ENCODE measurements at regions not wholly inside any gene's neighbourhood (a gene's known extent, or its start where the extent isn't known, plus 50 kb on each side); places are given as distances from the start of the nearest gene placed in this dataset.
"Not testable (repeated sequence)": the region's sequence is repeated elsewhere in the genome, so short reads cannot be mapped to it uniquely, and the experiment has no call there.

DNA sequence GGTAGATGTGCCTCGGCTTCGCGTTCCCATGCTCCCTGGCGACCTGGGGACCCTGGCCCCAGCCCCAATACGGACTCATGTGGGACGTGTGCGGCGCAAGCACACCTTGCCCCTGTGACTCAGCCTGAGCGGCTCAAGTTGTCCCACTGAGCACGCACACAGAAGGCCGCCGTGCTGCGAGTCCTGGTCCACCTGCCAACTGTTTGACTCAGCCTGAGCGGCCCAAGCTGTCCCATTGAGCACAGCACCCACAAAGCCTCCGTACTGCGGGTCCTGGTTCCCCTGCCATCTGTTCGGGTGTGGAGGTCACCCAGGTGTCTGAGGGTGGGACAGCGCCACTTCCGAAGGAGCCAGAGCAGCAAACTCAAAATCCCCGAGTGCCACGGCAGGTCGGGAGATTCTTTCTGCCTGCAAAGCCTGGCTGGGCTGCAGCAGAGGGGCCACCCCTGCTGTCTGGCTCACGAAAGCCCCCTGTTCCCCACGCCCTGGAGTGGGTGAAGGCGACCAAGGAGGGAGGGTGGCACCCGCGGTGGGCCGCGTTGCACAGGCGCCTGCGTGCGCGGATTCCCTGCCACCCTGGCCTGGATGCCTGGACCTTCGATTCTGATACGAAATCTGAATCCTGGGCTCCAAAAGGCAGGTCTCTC is 362.6 kb upstream of the DEFB115 start:
- not testable (repeated sequence) for DNase-seq (ENCODE audit: extremely low read depth in 1 of 11, low read depth in 9 of 11, low spot score in 4 of 11)

DNA sequence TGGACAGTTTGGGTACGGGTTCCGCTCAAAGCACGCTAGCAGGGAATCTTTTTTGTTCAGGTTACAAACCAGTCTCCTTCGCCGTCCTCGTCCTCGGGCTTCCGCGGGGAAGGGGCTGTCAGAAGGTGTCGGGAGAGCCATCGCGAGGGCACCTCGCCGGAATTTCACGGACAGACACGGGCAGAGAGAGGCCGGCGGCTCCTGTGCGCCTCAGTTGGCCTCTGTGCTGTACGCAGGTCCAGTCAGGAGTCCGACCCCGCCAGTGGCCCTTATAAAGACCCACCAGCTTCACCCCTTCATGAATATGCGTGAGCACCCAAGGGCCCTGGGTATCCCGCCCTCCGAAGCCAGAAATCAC is 362.1 kb upstream of the DEFB115 start:
- DNase-seq (ENCODE audit: extremely low read depth in 1 of 11, low read depth in 9 of 11, low spot score in 4 of 11) = not testable (repeated sequence)

DNA sequence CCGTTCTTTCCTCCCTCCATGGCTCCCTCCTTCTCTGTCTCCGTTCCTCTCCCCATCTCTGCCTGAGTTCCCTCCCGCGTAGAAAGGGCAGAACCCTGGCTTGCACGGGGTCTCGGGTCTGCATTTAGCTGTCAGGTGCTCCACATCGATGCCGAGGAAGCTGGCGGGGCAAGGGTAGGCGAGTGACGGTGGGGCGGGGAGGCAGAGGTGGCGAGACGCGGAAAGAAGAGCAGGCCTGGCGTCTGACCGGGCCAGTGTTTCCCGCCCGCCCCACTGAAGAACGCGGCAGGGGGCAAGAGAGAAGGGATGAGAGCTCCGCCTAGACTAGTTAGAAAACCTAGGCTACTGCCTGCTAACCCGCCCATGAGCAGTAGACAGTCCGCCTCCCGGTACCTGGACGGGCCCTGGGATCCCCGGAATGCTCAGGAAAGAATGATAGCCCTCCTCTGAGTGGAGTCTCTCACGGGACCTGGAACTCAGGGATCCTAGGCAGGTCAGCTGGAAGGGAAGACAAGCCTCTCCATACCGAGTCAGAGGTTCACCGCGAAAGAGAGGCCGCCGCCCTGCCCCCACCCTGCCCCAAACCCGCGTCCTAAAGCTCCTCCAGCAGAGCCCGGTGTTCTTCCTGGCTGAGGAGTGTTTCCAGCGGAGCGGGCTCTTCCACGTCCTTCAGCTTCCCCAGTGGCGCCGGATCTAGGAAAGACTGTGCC is 357.9 kb upstream of the DEFB115 start:
- not testable (repeated sequence) for DNase-seq (ENCODE audit: extremely low read depth in 1 of 11, low read depth in 9 of 11, low spot score in 4 of 11)

DNA sequence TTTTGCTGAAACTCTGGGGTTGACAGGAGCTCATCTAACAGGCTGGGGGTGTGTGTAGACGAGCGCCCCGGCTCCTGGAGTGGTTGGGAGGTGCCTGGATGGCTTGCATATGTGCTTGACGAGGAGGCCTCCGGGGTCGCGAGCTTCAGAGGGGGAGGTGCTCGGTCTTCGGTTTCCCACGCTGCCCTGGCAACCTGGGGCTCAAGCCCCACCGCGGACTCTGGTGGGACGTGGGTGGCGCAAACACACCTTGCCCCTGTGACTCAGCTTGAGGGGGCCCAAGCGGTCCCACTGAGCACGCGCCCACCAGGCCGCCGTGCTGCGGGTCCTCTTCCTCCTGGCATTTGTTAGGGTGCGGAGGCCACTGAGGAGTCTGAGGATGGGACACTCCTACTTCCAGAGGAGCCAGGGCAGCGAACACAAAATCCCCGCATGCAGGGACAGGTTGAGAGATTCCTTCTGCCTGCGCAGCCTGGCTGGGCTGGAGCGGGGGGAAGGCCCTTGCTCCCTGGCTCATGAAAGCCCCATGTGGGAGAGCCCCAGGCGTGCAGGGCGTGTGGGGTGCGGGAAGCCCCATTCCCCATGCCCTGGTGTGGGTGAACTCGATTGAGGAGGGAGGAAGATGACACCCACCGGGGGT is 357.3 kb upstream of the DEFB115 start:
- DNase-seq (ENCODE audit: extremely low read depth in 1 of 11, low read depth in 9 of 11, low spot score in 4 of 11) = not testable (repeated sequence)

DNA sequence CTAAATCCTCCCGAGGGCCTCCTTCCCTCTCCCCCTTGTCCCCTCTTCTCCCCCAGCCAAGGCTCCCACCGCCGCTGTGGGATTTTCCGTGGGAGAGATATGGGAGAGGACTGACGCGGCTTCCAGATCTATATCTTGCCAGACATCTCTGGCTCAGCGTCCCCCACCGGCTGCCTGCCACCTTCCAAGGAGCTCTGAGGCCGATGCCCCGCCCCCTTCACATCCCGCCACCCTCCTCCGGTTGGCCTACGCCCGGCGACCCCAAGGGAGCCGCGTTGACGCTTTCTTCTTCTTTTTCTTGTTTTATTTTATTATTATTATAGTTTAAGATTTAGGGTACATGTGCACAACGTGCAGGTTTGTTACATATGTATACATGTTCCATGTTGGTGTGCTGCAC is 352.2 kb upstream of the DEFB115 start:
- not testable (repeated sequence) for DNase-seq (ENCODE audit: extremely low read depth in 1 of 11, low read depth in 9 of 11, low spot score in 4 of 11)

DNA sequence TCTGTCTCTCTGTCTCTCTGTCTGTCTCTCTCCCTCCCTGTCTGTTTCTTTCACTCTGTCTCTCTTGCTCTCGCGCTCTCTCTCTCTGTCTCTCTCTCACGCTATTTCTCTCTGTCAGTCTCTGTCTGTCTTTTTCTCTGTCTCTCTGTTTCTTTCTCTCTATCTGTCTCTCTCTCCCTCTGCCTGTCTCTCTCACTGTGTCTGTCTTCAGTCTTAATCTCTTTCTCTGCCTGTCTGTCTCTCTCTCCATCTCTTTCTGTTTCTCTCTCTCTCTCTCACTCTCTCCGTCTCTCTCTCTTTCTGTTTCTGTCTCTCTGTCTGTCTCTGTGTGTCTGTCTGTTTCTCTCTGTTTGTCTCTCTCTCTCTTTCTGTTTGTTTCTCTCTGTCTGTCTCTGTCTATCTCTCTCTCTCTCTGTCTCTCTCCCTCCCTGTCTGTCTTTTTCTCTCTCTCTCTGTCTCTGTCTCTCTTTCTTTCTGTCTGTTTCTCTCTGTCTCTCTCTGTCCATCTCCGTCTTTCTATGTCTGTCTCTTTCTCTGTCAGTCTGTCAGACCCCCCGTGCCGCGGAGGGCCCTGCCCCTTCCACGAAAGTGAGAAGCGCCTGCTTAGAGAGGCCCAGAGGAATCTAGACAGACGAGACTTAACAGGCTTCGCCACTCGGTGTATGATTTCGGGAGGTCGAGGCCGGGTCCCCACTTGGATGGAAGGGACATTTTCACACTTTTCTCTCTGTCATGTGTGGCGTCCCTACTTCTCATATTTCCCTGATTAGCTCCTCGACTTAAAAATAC is 346.3 kb upstream of the DEFB115 start:
- DNase-seq (ENCODE audit: extremely low read depth in 1 of 11, low read depth in 9 of 11, low spot score in 4 of 11) = no peak

DNA sequence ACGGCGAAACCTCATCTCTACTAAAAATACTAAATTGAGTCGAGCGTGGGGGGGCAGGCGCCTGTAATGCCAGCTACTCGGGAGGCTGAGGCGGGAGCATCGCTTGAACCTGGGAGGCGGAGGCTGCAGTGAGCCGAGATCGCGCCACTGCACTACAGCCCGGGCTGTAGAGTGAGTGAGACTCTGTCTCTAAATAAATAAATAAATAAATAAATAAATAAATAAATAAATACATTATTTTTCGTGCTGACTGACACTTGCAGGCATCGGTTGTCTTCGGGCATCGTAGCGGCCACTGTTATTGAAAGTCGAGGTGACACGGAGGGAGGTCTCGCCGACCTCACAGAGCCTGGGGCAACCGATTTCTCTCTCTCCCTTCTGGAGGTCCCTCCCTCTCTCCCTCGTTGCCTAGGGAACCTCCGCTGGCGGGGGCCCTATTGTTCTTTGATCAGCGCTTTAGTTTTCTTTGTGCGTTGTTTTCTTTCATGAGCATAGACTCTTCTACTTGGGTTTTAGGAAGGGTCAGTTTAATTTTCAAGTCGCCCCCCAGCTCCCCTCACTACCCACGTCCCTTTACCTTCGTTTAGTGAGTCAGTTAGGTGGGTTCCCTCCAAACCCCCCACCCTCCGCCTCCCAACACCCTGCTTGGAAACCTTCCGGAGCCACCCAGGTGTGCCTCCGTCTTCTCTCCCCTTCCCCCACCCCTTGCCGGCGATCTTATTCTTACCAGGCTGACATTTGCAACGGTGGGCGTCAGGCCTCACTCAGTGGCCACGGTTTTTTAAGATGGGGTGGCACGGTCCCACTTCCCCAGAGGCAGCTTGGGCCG is 345.4 kb upstream of the DEFB115 start:
- not testable (repeated sequence) for DNase-seq (ENCODE audit: extremely low read depth in 1 of 11, low read depth in 9 of 11, low spot score in 4 of 11)

DNA sequence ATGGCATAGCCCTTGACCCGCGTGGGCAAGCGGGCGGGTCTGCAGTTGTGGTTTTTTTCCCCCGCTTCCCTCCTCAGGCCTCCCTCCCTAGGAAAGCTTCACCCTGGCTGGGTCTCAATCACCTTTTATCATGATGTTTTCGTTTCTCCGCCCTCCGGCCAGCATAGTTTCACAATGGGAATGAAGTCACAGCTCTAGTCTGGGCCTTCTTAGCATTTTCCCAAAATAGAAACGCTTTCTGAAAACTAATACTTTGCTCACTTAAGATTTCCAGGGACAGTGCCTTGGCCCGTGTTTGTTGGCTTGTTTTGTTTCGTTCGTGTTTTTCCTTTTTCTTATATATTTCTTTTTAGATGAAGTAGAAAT is 344.8 kb upstream of the DEFB115 start:
- DNase-seq (ENCODE audit: extremely low read depth in 1 of 11, low read depth in 9 of 11, low spot score in 4 of 11) = not testable (repeated sequence)

DNA sequence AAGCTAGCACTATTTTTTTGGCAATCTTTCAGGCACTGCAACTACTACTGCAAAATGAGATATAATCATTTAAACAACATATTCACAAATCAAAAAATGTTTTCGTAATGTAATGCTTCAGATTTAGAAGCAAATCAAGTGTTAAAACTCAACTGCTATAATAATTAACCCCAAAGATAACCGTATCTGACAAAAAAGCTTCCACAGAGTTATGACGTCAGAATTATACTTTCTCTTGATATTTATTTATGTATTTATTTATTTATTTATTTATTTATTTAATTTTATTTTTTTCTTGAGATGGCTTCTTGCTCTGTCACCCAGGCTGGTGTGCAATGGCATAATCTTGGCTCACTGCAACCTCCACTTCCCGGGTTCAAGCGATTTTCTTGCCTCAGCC is 341.1 kb upstream of the DEFB115 start:
- not testable (repeated sequence) for DNase-seq (ENCODE audit: extremely low read depth in 1 of 11, low read depth in 9 of 11, low spot score in 4 of 11)

DNA sequence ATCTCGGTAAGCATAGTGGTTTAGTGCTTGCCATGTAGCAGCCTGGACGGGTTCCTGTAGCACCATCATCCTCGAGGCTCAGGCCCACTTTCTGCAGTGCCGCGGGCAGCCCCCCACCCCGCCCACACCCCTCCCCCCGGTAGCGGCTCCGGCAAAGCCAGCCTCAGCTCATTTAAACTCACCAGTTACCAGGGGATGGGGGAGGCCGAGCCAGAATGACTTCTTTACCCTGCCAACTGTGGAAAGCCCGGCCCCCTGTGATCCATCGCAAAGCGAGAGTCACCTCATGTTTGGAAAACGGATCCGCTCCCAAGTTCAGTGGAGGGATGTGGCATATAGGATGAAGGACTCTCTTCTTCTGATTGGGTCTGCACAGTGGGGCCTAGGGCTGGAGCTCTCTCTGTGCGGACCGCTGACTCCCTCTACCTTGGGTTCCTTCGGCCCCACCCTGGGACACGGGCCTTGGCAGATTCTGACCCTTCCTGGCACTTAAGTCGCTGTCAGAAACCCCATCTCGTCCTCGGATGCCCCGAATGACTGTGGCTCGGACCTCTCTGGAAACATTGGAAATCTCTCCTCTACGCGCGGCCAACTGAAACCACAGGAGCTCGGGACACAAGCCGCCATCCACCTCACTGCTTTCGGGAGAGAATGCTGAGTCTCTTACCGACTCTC is 337.8 kb upstream of the DEFB115 start:
- no peak for DNase-seq (ENCODE audit: extremely low read depth in 1 of 11, low read depth in 9 of 11, low spot score in 4 of 11)

DNA sequence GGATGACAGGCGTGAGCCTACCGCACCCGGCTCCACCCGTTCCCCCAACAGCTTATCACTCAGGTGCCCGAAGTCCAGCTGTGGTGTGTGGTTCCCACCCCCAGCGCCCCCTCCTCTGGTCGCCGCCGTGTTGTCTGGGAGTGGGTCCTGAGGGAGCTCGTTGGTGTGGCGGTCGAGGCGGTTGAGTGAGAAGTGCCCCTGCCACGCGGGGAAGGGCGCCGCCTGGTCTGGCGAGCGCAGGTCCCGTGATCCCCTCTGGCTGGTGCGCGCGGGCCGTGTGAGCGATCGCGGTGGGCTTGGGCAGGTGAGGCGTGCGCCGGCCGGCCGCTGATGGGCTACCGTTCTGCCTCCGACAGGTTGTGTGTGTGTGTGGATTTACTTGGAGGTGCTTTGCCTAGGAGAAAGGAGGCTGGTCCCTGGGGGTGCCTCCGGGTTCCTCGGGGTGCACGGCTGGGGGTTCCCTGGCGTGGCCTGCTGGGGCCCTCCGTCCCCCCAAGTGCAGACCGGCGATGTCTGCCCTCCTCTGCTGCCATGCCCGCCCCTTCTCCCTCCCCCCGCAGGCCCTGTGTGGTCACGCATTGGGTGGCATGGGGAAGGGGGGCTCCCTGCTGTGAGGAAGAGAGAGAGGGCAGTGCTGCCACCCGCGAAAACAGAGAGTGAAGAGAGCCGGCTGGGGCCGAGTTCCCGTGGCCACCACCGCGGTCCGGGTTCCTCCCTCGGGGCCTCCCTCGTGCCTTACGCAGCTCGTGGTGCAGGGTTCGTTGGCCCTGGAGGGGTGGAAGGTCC is 336.0 kb upstream of the DEFB115 start:
- DNase-seq (ENCODE audit: extremely low read depth in 1 of 11, low read depth in 9 of 11, low spot score in 4 of 11) = no peak

DNA sequence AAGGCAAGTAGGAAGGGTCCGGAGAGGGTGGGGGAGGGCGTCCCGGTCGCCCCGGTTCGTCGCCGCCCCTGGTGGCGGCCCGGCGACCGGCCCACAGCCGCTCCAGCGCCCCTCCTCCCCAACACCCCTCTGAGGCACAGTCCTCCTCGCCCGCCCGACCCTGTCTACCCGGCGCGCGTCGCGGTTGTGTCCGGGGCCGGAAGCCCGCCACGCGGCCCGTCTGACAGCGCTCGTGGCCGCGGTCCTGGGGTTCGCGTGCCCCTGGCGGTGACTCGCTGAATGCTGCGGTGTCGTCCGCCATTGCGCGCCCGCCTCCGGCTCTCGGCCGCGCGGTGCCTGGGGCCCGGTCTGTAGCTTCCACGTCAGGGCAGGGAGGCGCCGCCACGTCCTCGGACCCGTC is 335.3 kb upstream of the DEFB115 start:
- DNase-seq (ENCODE audit: extremely low read depth in 1 of 11, low read depth in 9 of 11, low spot score in 4 of 11) = no peak

DNA sequence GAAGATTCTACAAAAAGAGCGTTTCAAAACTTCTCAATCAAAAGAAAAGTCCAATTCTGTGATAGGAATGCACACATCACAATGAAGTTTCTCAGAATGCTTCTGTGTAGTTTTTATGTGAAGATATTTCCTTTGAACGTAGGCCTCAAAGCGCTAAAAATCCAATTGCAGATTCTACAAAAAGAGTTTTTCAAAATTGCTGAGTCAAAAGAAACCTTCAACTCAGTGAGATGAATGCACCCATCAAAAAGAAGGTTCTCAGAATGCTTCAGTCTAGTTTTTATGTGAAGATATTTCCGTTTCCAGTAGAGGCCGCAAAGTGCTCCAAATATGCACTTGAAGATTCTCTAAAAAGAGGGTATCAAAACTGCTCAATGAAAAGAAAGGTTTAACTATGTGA is 319.7 kb upstream of the DEFB115 start:
- no peak for DNase-seq (ENCODE audit: extremely low read depth in 1 of 11, low read depth in 9 of 11, low spot score in 4 of 11)

DNA sequence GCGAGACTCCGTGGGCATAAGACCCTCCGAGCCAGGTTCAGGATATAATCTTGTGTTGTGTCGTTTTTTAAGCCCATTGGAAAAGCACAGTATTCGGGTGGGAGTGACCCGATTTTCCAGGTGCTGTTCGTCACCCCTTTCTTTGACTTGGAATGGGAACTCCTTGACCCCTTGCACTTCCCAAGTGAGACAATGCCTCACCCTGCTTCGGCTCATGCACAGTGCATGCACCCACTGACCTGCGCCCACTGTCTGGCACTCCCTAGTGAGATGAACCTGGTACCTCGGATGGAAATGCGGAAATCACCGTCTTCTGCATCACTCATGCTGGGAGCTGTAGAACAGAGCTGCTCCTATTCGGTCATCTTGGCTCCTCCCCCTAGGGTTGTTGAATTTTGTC is 307.7 kb upstream of the DEFB115 start:
- DNase-seq (ENCODE audit: extremely low read depth in 1 of 11, low read depth in 9 of 11, low spot score in 4 of 11) = no peak

DNA sequence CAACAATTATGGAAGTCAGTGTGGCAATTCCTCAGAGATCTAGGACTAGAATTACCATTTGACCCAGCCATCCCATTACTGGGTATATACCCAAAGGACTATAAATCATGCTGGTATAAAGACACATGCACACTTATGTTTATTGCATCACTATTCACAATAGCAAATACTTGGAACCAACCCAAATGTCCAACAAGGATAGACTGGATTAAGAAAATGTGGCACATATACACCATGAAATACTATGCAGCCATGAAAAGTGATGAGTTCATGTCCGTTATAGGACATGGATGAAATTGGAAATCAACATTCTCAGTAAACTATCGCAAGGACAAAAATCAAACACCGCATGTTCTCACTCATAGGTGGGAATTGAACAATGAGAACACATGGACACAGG is 306.4 kb upstream of the DEFB115 start:
- not testable (repeated sequence) for DNase-seq (ENCODE audit: extremely low read depth in 1 of 11, low read depth in 9 of 11, low spot score in 4 of 11)

DNA sequence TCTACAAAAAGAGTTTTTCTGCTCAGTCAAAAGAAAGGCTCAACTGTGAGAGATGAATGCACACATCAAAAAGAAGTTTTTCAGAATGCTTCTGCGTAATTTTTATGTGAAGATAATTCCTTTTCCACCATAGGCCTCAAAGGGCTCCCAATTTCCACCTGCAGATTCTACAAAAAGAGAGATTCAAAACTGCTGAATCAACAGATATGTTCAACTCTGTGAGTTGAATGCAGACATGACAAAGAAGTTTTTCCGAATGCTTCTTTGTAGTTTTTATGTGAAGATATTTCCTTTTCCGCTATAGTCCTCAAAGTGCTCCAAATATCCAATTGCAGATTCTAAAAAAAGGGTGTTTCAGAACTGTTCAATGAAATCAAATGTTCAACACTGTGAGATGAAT is 300.8 kb upstream of the DEFB115 start:
- DNase-seq (ENCODE audit: extremely low read depth in 1 of 11, low read depth in 9 of 11, low spot score in 4 of 11) = not testable (repeated sequence)

DNA sequence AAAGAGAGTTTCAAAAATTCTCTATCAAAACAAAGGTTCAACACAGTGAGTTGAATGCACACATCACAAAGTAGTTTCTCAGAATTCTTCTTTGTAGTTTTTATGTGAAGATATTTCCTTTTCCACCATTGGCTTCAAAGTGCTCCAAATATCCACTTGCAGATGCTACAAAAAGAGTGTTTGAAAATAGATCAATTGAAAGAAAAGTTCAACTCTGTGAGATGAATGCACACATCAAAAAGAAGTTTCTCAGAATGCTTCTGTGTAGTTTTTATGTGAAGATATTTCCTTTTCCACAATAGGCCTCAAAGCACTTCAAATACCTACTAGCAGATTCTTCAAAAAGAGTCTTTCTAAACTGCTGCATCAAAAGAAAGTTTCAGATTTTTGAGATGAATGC is 298.3 kb upstream of the DEFB115 start:
- DNase-seq (ENCODE audit: extremely low read depth in 1 of 11, low read depth in 9 of 11, low spot score in 4 of 11) = not testable (repeated sequence)

DNA sequence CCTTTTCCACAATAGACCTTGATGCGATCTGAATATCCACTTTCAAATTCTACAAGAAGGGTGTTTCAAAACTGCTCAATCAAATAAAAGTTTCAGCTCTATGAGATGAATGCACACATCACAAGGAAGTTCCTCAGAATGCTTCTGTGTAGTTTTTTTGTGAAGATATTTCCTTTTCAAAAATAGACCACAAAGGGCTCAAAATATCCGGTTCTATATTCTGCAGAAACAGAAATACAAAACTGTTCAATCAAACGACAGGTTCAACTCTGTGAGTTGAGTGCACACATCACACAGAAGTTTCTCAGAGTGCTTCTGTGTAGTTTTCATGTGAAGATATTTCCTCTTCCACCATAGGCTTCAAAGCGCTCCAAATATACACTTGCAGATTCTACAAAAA is 293.9 kb upstream of the DEFB115 start:
- DNase-seq (ENCODE audit: extremely low read depth in 1 of 11, low read depth in 9 of 11, low spot score in 4 of 11) = no peak
